ENCODE measurements at regions not wholly inside any gene's neighbourhood (a gene's known extent, or its start where the extent isn't known, plus 50 kb on each side); places are given as distances from the start of the nearest gene placed in this dataset.

DNA sequence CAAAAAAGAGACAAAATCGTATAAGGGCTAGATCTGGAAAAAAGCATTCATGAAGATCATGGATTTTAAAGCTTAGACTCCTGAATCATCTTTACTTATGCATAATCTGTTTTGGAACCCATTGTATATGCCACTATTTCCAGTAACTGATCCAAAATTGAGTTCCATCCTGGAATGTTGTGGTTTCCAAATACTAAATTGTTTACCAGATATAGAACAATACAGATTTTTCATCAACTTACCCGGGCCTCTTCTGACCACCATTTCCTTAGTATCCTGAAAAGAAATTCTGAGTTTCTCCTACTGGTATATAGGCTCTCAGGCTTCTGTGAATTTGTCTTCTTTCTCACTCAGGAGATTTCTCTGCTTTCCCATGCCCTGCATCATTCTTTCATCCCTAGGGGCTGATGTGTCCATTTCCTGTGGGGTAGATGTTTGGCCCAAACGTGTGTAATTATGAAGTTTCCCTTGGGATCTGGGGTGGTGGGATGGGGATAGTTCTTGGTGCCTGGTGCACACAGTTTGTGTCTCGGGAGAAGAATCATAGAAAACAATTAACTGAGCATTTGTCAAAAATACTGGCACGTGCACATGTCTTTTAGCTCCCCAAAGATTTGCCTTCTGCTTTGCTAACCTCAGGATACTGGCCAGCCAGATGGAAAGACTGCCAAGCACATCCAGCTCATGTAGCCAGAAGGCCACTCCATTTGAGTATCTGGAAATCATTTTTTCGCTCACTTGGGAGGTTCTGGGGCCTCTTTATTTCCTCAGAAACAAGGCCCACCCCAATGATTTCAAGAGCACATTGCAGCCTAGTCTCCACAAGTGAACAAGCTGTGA lies 127.8 kb downstream of the NTMT2 start:
- no peak for FAIRE-seq
- H3K36me3 ChIP-seq (ENCODE audit: control insufficient read depth, insufficient read depth, low read length): no peaks in the 10 kb centered on the region
- no peak for DNase-seq (ENCODE audit: extremely low read depth in 1 of 4, low spot score in 3 of 4)
- H3K4me3 ChIP-seq: no peak overlapping the region
- no peak overlapping the region for H2AFZ ChIP-seq (ENCODE audit: low read depth, low read length)
- POLR2A ChIA-PET: no interaction called here
- H3K9ac ChIP-seq (ENCODE audit: insufficient read depth in 1 of 2, low read depth in 2 of 2, low read length in 2 of 2): no peak overlapping the region
- H3K9me1 ChIP-seq (ENCODE audit: control insufficient read depth, insufficient read depth, low read length): no peaks in the 10 kb centered on the region
- ATAC-seq: no peak
- 0% methylated on average over 6 of the region's 6 CpGs for WGBS (ENCODE audit: insufficient coverage, low coverage, missing lambda C conversion rate)
- no peaks in the 10 kb centered on the region for H3K79me2 ChIP-seq (ENCODE audit: control insufficient read depth, insufficient read depth, low read length)
- no peak overlapping the region for H3K27ac ChIP-seq (ENCODE audit: extremely low read depth, low read depth, low read length)
- in situ Hi-C loops (cut with MboI) (no loop called here), intact Hi-C loops (cut with micrococcal nuclease) (no loop called here)
- H3K27me3 ChIP-seq (ENCODE audit: control insufficient read depth in 2 of 2, insufficient read depth in 2 of 2, low read length in 2 of 2): no peaks in the 10 kb centered on the region
- H3K4me1 ChIP-seq (replicated peaks in 1 of 2; ENCODE audit: control insufficient read depth in 2 of 2, insufficient read depth in 2 of 2, low read length in 2 of 2): no peaks in the 10 kb centered on the region
- no peak overlapping the region for H3K4me2 ChIP-seq (ENCODE audit: insufficient read depth, low read length)
- H4K20me1 ChIP-seq (replicated peaks; ENCODE audit: control insufficient read depth, insufficient read depth, low read length): no peaks in the 10 kb centered on the region
- BruUV-seq (replicated peaks): no TSS peak
- CTCF ChIA-PET (ENCODE audit: low intra/inter-chr PET ratio): no interaction called here
- no peaks in the 10 kb centered on the region for H3K9me3 ChIP-seq (replicated peaks; ENCODE audit: control insufficient read depth, insufficient read depth, low read depth, low read length)
- TF ChIP-seq CC2D1A (IDR thresholded peaks at IDR 0.05) (no peak), MECOM (CRISPR knock-in tag; IDR thresholded peaks at IDR 0.05) (no peak), ELF1 (tag; IDR thresholded peaks at IDR 0.05) (no peak), CREB1 (IDR thresholded peaks at IDR 0.05) (no peak), CREB1 (CRISPR knock-in tag; IDR thresholded peaks at IDR 0.05) (no peak), ZNF324 (CRISPR knock-in tag; IDR thresholded peaks at IDR 0.05) (no peak), ZNF785 (CRISPR knock-in tag; IDR thresholded peaks at IDR 0.05) (no peak), TEAD2 (tag; IDR thresholded peaks at IDR 0.05) (no peak), TRIM24 (IDR thresholded peaks at IDR 0.05) (no peak), ESRRA (IDR thresholded peaks at IDR 0.05; ENCODE audit: borderline replicate concordance, low read depth) (no peak), FIP1L1 (IDR thresholded peaks at IDR 0.05; ENCODE audit: low read depth, low read length, poor library complexity, severe bottlenecking) (no peak), XRCC5 (IDR thresholded peaks at IDR 0.05; ENCODE audit: low read depth, low read length) (no peak), TCF3 (CRISPR knock-in tag; IDR thresholded peaks at IDR 0.05) (no peak), BRD4 (IDR thresholded peaks at IDR 0.05) (no peak), ZNF146 (CRISPR knock-in tag; IDR thresholded peaks at IDR 0.05; ENCODE audit: unreplicated experiment) (no peak), ZBTB1 (CRISPR knock-in tag; IDR thresholded peaks at IDR 0.05; ENCODE audit: borderline replicate concordance, low read depth) (no peak)
- TF ChIP-seq, protein P1, sequence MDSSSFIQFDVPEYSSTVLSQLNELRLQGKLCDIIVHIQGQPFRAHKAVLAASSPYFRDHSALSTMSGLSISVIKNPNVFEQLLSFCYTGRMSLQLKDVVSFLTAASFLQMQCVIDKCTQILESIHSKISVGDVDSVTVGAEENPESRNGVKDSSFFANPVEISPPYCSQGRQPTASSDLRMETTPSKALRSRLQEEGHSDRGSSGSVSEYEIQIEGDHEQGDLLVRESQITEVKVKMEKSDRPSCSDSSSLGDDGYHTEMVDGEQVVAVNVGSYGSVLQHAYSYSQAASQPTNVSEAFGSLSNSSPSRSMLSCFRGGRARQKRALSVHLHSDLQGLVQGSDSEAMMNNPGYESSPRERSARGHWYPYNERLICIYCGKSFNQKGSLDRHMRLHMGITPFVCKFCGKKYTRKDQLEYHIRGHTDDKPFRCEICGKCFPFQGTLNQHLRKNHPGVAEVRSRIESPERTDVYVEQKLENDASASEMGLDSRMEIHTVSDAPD (CRISPR knock-in tag; IDR thresholded peaks at IDR 0.05): no peak
- TF ChIP-seq, protein P2, sequence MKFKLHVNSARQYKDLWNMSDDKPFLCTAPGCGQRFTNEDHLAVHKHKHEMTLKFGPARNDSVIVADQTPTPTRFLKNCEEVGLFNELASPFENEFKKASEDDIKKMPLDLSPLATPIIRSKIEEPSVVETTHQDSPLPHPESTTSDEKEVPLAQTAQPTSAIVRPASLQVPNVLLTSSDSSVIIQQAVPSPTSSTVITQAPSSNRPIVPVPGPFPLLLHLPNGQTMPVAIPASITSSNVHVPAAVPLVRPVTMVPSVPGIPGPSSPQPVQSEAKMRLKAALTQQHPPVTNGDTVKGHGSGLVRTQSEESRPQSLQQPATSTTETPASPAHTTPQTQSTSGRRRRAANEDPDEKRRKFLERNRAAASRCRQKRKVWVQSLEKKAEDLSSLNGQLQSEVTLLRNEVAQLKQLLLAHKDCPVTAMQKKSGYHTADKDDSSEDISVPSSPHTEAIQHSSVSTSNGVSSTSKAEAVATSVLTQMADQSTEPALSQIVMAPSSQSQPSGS (CRISPR knock-in tag; IDR thresholded peaks at IDR 0.05): no peak
- TF ChIP-seq, protein P3, sequence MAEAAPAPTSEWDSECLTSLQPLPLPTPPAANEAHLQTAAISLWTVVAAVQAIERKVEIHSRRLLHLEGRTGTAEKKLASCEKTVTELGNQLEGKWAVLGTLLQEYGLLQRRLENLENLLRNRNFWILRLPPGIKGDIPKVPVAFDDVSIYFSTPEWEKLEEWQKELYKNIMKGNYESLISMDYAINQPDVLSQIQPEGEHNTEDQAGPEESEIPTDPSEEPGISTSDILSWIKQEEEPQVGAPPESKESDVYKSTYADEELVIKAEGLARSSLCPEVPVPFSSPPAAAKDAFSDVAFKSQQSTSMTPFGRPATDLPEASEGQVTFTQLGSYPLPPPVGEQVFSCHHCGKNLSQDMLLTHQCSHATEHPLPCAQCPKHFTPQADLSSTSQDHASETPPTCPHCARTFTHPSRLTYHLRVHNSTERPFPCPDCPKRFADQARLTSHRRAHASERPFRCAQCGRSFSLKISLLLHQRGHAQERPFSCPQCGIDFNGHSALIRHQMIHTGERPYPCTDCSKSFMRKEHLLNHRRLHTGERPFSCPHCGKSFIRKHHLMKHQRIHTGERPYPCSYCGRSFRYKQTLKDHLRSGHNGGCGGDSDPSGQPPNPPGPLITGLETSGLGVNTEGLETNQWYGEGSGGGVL (CRISPR knock-in tag; IDR thresholded peaks at IDR 0.05): no peak
